Epithelial cell of proximal tubule (primary cell): ENCODE measurements at regions not wholly inside any gene's neighbourhood (a gene's known extent, or its start where the extent isn't known, plus 50 kb on each side); places are given as distances from the start of the nearest gene placed in this dataset.

Source experiments
- DNase-seq: peaks from one replicate; pipeline ENCODE4 v3.0.0-alpha.2; 2011; ENCODE audit warnings: low read depth
- H3K4me3 ChIP-seq: 2 replicates; pipeline ENCODE4 v1.5.1; 2011; ENCODE audit warnings: low read depth, mild to moderate bottlenecking, low read length
- TF ChIP-seq, protein P1 (sequence below): conservative IDR thresholded peaks from 2 replicates; pipeline ENCODE4 v1.5.1; 2012; ENCODE audit warnings: low read depth, mild to moderate bottlenecking, low read length

- H3K4me3 ChIP-seq = no peak overlapping the region
- TF ChIP-seq, protein P1, sequence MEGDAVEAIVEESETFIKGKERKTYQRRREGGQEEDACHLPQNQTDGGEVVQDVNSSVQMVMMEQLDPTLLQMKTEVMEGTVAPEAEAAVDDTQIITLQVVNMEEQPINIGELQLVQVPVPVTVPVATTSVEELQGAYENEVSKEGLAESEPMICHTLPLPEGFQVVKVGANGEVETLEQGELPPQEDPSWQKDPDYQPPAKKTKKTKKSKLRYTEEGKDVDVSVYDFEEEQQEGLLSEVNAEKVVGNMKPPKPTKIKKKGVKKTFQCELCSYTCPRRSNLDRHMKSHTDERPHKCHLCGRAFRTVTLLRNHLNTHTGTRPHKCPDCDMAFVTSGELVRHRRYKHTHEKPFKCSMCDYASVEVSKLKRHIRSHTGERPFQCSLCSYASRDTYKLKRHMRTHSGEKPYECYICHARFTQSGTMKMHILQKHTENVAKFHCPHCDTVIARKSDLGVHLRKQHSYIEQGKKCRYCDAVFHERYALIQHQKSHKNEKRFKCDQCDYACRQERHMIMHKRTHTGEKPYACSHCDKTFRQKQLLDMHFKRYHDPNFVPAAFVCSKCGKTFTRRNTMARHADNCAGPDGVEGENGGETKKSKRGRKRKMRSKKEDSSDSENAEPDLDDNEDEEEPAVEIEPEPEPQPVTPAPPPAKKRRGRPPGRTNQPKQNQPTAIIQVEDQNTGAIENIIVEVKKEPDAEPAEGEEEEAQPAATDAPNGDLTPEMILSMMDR = no peak
- DNase-seq = peak; percentile 79
Observed at GRCh38 chr3:148601766-148602685, 95.7 kb upstream of the AGTR1 start.

DNA sequence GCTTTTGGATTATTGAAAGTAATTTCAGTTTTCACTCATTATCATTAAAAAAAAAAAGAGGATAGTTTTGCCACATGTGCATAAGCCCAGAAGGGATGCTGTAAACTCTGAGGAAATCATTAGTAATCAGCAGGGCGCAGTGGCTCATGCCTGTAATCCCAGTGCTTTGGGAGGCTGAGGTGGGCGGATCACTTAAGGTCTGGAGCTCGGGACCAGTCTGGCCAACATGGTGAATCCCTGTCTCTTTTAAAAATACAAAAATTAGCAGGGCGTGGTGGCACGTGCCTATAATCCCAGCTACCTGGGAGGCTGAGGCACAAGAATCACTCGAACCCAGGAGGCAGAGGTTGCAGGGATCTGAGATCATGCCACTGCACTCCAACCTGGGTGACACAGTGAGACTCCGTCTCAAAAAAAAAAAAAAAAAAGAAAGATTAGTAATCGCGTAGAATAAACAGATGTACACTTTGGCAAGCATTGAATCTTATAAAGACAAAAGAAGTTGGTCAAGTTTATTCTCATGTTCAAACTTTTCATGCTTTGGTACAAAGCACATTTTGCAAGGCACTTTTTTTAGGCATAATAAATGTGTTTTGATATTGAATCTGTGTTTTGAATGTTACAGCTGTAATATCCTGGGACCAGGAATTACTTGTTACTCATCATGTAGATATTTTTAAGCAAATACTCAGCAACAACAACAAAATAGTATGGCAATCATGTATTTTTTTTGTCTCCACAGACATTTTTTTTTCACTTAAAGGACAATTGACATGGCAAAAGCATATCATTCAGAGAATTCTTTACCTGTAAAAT lies 93.2 kb upstream of the AGTR1 start:
- TF ChIP-seq, protein P1 = no peak
- DNase-seq = no peak
- no peak overlapping the region for H3K4me3 ChIP-seq

GRCh38 chr3:148605521-148605920 lies 92.2 kb upstream of the AGTR1 start:
- no peak overlapping the region for H3K4me3 ChIP-seq
- TF ChIP-seq, protein P1 = no peak
- no peak for DNase-seq

GRCh38 chr3:148606979-148607378 lies 90.7 kb upstream of the AGTR1 start:
- no peak overlapping the region for H3K4me3 ChIP-seq

DNA sequence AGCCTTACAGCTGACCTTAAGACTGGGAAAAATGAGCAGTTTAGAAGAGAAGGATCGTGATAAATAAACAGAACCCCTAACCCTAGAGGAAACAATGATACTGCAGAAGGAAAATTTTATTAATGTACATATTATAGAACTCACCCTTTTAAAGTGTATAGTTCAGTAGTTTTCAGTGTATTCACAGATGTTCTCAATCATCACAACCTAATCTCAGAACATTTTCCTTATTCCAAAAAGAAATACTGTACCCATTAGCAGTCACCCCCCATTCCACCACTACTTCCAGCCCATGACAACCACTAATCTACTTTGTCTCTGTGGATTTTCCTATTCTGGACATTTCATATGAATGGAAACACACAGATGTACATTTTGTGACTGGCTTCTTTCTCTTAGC lies 90.2 kb upstream of the AGTR1 start:
- no peak for DNase-seq
- TF ChIP-seq, protein P1 = no peak
- H3K4me3 ChIP-seq = no peak overlapping the region

More at GRCh38 chr3:148606979-148607378, 90.7 kb upstream of the AGTR1 start:
- no peak for DNase-seq
- TF ChIP-seq, protein P1 = no peak

DNA sequence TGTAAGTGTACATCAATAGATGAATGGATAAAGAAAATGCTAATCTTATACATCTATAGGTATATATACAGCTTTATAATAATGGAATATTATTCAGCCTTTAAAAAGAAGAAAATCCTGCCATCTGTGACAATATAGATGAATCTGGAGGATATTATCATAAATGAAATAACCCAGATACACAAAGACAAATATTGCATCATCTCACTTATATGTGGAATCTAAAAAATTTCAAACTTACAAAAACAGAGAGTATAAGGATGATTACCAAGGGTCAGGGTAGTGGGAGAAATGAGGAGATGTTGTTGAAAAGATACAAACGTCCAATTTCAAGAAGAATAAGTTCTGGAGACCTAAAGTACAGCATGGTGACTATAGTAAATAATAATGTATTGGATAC lies 85.4 kb upstream of the AGTR1 start:
- no peak for DNase-seq
- H3K4me3 ChIP-seq = no peak overlapping the region
- TF ChIP-seq, protein P1 = no peak
